DOHH2 (cell line): ENCODE measurements at regions not wholly inside any gene's neighbourhood (a gene's known extent, or its start where the extent isn't known, plus 50 kb on each side); places are given as distances from the start of the nearest gene placed in this dataset.

ENCODE experiments used
- CTCF ChIP-seq: fragments of 200-600 bp; sonication (generic); IDR thresholded peaks from one replicate; pipeline ENCODE4 v1.5.1; 2014; ENCODE audit warnings: antibody characterized with exemption, mild to moderate bottlenecking, low read depth, low read length; ENCODE audit not compliant: poor library complexity, severe bottlenecking
- EZH2phosphoT487 ChIP-seq: fragments of 200-600 bp; sonication (generic); IDR thresholded peaks from 2 replicates; pipeline ENCODE4 v1.6.1; 2017; ENCODE audit warnings: borderline replicate concordance, mild to moderate bottlenecking, antibody characterized with exemption, low read length, moderate library complexity, mixed read lengths

- no peak for TF ChIP-seq CTCF
- TF ChIP-seq EZH2phosphoT487: no peak
Observed at GRCh38 chr2:167480232-167480985, 592.1 kb downstream of the XIRP2 start.
